ENCODE measurements at regions not wholly inside any gene's neighbourhood (a gene's known extent, or its start where the extent isn't known, plus 50 kb on each side); places are given as distances from the start of the nearest gene placed in this dataset.

DNA sequence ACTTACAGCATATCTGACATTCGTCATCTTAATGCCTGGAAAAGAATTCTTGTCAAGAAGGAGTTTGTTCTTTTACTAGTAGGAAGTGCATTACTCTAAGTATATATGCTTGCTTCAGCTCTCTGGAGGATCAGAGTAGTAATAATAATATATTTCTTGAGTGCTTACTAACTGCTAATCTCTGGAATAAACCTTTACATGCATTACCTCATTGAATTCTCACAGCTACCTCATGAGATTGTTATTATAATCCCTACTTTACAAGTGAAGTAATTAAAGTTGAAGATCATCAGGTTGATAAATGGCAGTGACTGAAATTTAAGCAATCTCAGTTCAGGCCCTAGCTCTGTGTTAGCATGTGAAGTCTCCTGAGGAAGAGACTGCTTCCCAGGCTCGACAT, 115.0 kb upstream of the PDE5A start:
- TF ChIP-seq, protein P1, sequence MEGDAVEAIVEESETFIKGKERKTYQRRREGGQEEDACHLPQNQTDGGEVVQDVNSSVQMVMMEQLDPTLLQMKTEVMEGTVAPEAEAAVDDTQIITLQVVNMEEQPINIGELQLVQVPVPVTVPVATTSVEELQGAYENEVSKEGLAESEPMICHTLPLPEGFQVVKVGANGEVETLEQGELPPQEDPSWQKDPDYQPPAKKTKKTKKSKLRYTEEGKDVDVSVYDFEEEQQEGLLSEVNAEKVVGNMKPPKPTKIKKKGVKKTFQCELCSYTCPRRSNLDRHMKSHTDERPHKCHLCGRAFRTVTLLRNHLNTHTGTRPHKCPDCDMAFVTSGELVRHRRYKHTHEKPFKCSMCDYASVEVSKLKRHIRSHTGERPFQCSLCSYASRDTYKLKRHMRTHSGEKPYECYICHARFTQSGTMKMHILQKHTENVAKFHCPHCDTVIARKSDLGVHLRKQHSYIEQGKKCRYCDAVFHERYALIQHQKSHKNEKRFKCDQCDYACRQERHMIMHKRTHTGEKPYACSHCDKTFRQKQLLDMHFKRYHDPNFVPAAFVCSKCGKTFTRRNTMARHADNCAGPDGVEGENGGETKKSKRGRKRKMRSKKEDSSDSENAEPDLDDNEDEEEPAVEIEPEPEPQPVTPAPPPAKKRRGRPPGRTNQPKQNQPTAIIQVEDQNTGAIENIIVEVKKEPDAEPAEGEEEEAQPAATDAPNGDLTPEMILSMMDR (IDR thresholded peaks at IDR 0.05) = no peak
- no peak for TF ChIP-seq POLR2A (IDR thresholded peaks at IDR 0.05)
